Endothelial cell of umbilical vein (primary cell): ENCODE measurements at regions not wholly inside any gene's neighbourhood (a gene's known extent, or its start where the extent isn't known, plus 50 kb on each side); places are given as distances from the start of the nearest gene placed in this dataset.

Experiments
- BruUV-seq: library from RNA; stranded (reverse); fragments of 400-500 nt; replicated peaks from 2 replicates; lab custom pipeline; 2021; lab: Mats Ljungman, UMichigan
- CTCF ChIA-PET: fragments of 300-600, 350-600 bp; sonication (Branson Sonifier 250); formaldehyde crosslinking; loops from one replicate; lab custom pipeline; 2021; ENCODE audit warnings: antibody characterized with exemption, inconsistent platforms; lab: Charles Lee
- POLR2A ChIA-PET: fragments of 300-600, 350-600 bp; sonication (Branson Sonifier 250); formaldehyde crosslinking; loops from one replicate; lab custom pipeline; 2021; ENCODE audit warnings: antibody characterized with exemption, inconsistent platforms; lab: Charles Lee
- DNase-seq: peaks from one replicate; pipeline ENCODE4 v3.0.0-alpha.2; 2011; ENCODE audit warnings: low read depth, low spot score
- FAIRE-seq: peaks from 2 replicates; lab custom pipeline; 2011; peaks lifted over from hg19 to GRCh38; lab: Jason Lieb, UNC
- H2AFZ ChIP-seq: 2 replicates; pipeline ENCODE4 v1.6.0; 2012; ENCODE audit warnings: low read depth, low read length, control low read depth, inconsistent platforms
- H3K27ac ChIP-seq: 2 replicates; pipeline ENCODE4 v1.5.1; 2011; ENCODE audit warnings: low read depth, mild to moderate bottlenecking, control low read depth, low read length, moderate library complexity; ENCODE audit not compliant: insufficient read depth
- H3K27me3 ChIP-seq, 2 experiments: 2 replicates each; pipeline versions ENCODE4 v1.6.0 to v1.6.1; 2011; ENCODE audit warnings: low read length in 2 of 2, mixed read lengths in 1 of 2; ENCODE audit not compliant: control insufficient read depth in 2 of 2, insufficient read depth in 2 of 2
- H3K36me3 ChIP-seq, 2 experiments: 2 replicates in 1 of 2; 3 replicates in 1 of 2; pipeline ENCODE4 v1.5.1; 2011; ENCODE audit warnings: low read length in 2 of 2, mild to moderate bottlenecking in 1 of 2, moderate library complexity in 1 of 2; ENCODE audit not compliant: control insufficient read depth in 2 of 2, insufficient read depth in 2 of 2; ENCODE audit errors: extremely low read depth in 1 of 2
- H3K4me1 ChIP-seq: 3 replicates; pipeline ENCODE4 v1.5.1; 2011; ENCODE audit warnings: mild to moderate bottlenecking, low read length; ENCODE audit not compliant: control insufficient read depth, insufficient read depth; ENCODE audit errors: extremely low read depth
- H3K4me2 ChIP-seq: 2 replicates; pipeline ENCODE4 v1.6.1; 2011; ENCODE audit warnings: low read length, control low read depth, mixed read lengths; ENCODE audit not compliant: insufficient read depth
- H3K4me3 ChIP-seq, 3 experiments: fragments of 200-600 bp in 1 of 3; sonication (generic), shearing (Covaris generic) in 1 of 3; replicated peaks in 1 of 3; 2 replicates each; pipeline ENCODE4 v1.5.1; 2011 to 2016; ENCODE audit warnings: control low read depth in 3 of 3, low read length in 3 of 3, mild to moderate bottlenecking in 2 of 3, inconsistent platforms in 1 of 3, low read depth in 1 of 3, moderate library complexity in 1 of 3; ENCODE audit not compliant: insufficient read depth in 1 of 3
- H3K79me2 ChIP-seq: 2 replicates; pipeline ENCODE4 v1.6.0; 2012; ENCODE audit warnings: low read length, inconsistent platforms; ENCODE audit not compliant: control insufficient read depth, insufficient read depth
- H3K9ac ChIP-seq: replicated peaks from 2 replicates; pipeline ENCODE3; 2011; ENCODE audit warnings: low read length, control low read depth; ENCODE audit not compliant: insufficient read depth; ENCODE audit errors: extremely low read depth
- H3K9me1 ChIP-seq: replicated peaks from 3 replicates; pipeline ENCODE4 v1.6.0; 2011; ENCODE audit warnings: mild to moderate bottlenecking, low read length; ENCODE audit not compliant: control insufficient read depth, insufficient read depth; ENCODE audit errors: extremely low read depth
- H3K9me3 ChIP-seq: replicated peaks from 2 replicates; pipeline ENCODE4 v1.5.1; 2012; ENCODE audit warnings: low read length, inconsistent platforms; ENCODE audit not compliant: control insufficient read depth, insufficient read depth
- H4K20me1 ChIP-seq: replicated peaks from 2 replicates; pipeline ENCODE3; 2011; ENCODE audit warnings: mild to moderate bottlenecking, low read length; ENCODE audit not compliant: control insufficient read depth, insufficient read depth; ENCODE audit errors: extremely low read depth
- EZH2 ChIP-seq: IDR thresholded peaks from 2 replicates; pipeline ENCODE4 v1.6.1; 2012; ENCODE audit warnings: borderline replicate concordance, low read depth, mild to moderate bottlenecking, moderate library complexity, low read length, inconsistent platforms; ENCODE audit not compliant: severe bottlenecking
- FOS ChIP-seq: IDR thresholded peaks from 2 replicates; pipeline ENCODE4 v1.6.1; 2011; ENCODE audit warnings: mild to moderate bottlenecking, low read length, moderate library complexity, borderline replicate concordance; ENCODE audit not compliant: insufficient read depth
- GATA2 ChIP-seq: IDR thresholded peaks from 2 replicates; pipeline ENCODE4 v1.7.0; 2011; ENCODE audit warnings: low read depth, mild to moderate bottlenecking, moderate library complexity, mixed read lengths, low read length; ENCODE audit not compliant: insufficient read length, insufficient read depth
- JUN ChIP-seq: IDR thresholded peaks from 2 replicates; pipeline ENCODE4 v1.6.1; 2011; ENCODE audit warnings: borderline replicate concordance, low read depth; ENCODE audit not compliant: insufficient read length, insufficient read depth
- MYC ChIP-seq: IDR thresholded peaks from one replicate; pipeline ENCODE4 v1.6.1; 2011; ENCODE audit warnings: mild to moderate bottlenecking, low read depth, low read length
- POLR2A ChIP-seq: IDR thresholded peaks from 2 replicates; pipeline ENCODE4 v1.6.1; 2012; ENCODE audit warnings: low read depth, mild to moderate bottlenecking, control low read depth, low read length
- POLR2AphosphoS5 ChIP-seq: IDR thresholded peaks from 2 replicates; pipeline ENCODE4 v1.6.1; 2012; ENCODE audit warnings: low read depth, mild to moderate bottlenecking, control low read depth, low read length, moderate library complexity; ENCODE audit not compliant: insufficient read depth
- dilution Hi-C: fragments of 300-500 bp; cut with MboI; formaldehyde crosslinking; loops from one replicate; pipeline ENCODE4 v1.15.0; 2019; ENCODE audit warnings: low sequenced_read_pairs; ENCODE audit not compliant: extremely low pct_ligation_motif_present
- intact Hi-C: fragments of 100-400 bp; cut with micrococcal nuclease; formaldehyde crosslinking; loops from one replicate; pipeline ENCODE4 v1.10.0; 2022
- TF ChIP-seq, protein P1 (sequence below), 2 donors: IDR thresholded peaks; 1 replicate in 1 of 2; 2 replicates in 1 of 2; pipeline ENCODE4 v1.5.1; 2011; ENCODE audit warnings: low read length in 2 of 2, mild to moderate bottlenecking in 2 of 2, moderate library complexity in 2 of 2, control low read depth in 1 of 2, inconsistent platforms in 1 of 2, low read depth in 1 of 2; ENCODE audit not compliant: insufficient read depth in 1 of 2; ENCODE audit errors: extremely low read depth in 1 of 2
- TF ChIP-seq, protein P2 (sequence below): IDR thresholded peaks from 2 replicates; pipeline ENCODE4 v1.6.1; 2011; ENCODE audit not compliant: insufficient read depth, insufficient read length

DNA sequence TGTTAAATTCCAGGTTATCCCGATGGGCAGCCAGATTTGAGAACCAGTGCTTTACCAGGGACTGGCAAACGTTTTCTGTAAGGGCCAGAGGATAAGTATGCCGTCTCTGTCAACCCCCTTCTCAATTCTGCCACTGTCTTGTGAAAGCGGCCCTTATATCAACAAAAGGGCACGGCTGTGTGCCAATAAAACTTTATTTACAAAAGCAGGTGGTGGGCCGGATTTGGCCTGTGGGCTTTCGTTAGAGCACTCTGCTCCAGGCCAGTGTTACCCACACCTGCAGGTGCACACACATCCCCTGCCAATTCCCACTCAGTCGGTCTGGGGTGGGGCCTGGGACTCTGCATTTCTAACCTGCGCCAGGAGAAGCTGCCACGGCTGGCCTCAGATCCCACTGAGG lies 111.2 kb downstream of the RFLNA start:
- POLR2A ChIA-PET, result no interaction called here
- no peaks in the 10 kb centered on the region for H3K9me1 ChIP-seq
- TF ChIP-seq POLR2AphosphoS5 (no peak), GATA2 (no peak), EZH2 (no peak), MYC (no peak), FOS (no peak), POLR2A (no peak), JUN (no peak)
- TF ChIP-seq, protein P1, sequence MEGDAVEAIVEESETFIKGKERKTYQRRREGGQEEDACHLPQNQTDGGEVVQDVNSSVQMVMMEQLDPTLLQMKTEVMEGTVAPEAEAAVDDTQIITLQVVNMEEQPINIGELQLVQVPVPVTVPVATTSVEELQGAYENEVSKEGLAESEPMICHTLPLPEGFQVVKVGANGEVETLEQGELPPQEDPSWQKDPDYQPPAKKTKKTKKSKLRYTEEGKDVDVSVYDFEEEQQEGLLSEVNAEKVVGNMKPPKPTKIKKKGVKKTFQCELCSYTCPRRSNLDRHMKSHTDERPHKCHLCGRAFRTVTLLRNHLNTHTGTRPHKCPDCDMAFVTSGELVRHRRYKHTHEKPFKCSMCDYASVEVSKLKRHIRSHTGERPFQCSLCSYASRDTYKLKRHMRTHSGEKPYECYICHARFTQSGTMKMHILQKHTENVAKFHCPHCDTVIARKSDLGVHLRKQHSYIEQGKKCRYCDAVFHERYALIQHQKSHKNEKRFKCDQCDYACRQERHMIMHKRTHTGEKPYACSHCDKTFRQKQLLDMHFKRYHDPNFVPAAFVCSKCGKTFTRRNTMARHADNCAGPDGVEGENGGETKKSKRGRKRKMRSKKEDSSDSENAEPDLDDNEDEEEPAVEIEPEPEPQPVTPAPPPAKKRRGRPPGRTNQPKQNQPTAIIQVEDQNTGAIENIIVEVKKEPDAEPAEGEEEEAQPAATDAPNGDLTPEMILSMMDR (IDR thresholded peaks at IDR 0.05; ENCODE audit: extremely low read depth in 1 of 2, insufficient read depth in 1 of 2, low read depth in 1 of 2, low read length in 2 of 2), result no peak
- TF ChIP-seq, protein P2, sequence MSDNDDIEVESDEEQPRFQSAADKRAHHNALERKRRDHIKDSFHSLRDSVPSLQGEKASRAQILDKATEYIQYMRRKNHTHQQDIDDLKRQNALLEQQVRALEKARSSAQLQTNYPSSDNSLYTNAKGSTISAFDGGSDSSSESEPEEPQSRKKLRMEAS, result no peak
- H3K9ac ChIP-seq, result no peak overlapping the region
- no peak overlapping the region for H3K27ac ChIP-seq
- H3K4me1 ChIP-seq, result peaks cover 4% of the 10 kb centered on the region
- CTCF ChIA-PET, result no interaction called here
- H2AFZ ChIP-seq, result no peak overlapping the region
- no peaks in the 10 kb centered on the region for H4K20me1 ChIP-seq
- no TSS peak for BruUV-seq
- H3K9me3 ChIP-seq, result no peaks in the 10 kb centered on the region
- no peak overlapping the region for H3K4me3 ChIP-seq
- FAIRE-seq (no peak), DNase-seq (no peak)
- no peak overlapping the region for H3K4me2 ChIP-seq
- dilution Hi-C loops, result no loop called here
- intact Hi-C loops, result no loop called here
- no peaks in the 10 kb centered on the region for H3K27me3 ChIP-seq
- H3K79me2 ChIP-seq, result no peaks in the 10 kb centered on the region
- peaks cover 0 to 13% of the 10 kb centered on the region in 2 experiments for H3K36me3 ChIP-seq
